GM19025 (cell line): ENCODE measurements at regions not wholly inside any gene's neighbourhood (a gene's known extent, or its start where the extent isn't known, plus 50 kb on each side); places are given as distances from the start of the nearest gene placed in this dataset.
"Not testable (repeated sequence)": the region's sequence is repeated elsewhere in the genome, so short reads cannot be mapped to it uniquely, and the experiment has no call there.

Experiments used
- ATAC-seq: cut with Tn5 transposase; IDR thresholded peaks from one replicate; pipeline ENCODE4 v1.9.1; 2021; ENCODE audit warnings: mild to moderate bottlenecking, low read depth, moderate library complexity; ENCODE audit not compliant: unreplicated experiment

- ATAC-seq, result no peak
Observed at GRCh38 chr5:98500811-98501210, 272.7 kb upstream of the RGMB start.

DNA sequence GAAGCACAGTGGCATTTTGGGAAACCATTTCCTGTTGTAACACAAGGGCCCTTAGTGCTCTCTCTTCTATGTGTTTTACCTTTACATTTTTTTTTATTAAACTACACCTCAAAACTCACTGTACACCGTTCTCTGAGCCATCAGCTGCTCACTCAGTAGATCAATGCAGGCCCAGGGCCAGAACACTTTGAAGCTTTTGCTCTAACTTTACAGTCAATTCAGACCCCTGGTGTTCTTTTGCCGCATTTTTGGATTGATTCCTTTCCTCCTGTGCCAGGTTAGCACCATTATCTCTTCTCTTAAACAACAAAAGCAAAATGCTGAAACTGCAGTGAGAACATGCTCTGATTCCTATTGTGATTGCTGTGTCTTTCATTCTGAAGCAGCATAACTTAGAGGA is 269.8 kb upstream of the RGMB start:
- ATAC-seq, result no peak

GRCh38 chr5:98504505-98504904 is 269.0 kb upstream of the RGMB start:
- no peak for ATAC-seq

- no peak for ATAC-seq
Observed at GRCh38 chr5:98510143-98510985, 263.1 kb upstream of the RGMB start.

DNA sequence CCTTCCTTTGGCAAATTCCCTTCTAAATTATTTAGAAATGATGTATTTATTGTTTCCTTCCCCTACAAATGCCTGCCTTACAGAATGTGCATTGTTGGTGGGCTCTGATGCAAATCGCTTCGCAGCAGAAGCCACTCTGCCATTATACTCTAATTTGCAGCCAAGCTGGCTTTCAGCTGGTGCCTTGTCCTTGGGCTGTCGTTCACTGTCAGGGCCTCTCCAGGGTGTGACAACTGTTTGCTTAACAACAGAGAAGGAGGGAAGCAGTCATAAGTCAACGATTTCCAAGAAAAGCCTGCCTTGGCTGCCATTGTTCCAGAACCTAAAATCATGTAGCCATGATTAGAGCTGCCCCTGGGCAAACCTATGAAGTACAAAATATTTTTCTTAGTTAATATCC is 260.1 kb upstream of the RGMB start:
- no peak for ATAC-seq

- ATAC-seq, result no peak
Observed at GRCh38 chr5:98514215-98514614, 259.2 kb upstream of the RGMB start.

- ATAC-seq, result no peak
Observed at GRCh38 chr5:98516701-98517100, 256.8 kb upstream of the RGMB start.

- ATAC-seq, result no peak
Observed at GRCh38 chr5:98517560-98518366, 255.7 kb upstream of the RGMB start.

- ATAC-seq, result no peak
Observed at GRCh38 chr5:98518754-98519153, 254.7 kb upstream of the RGMB start.

GRCh38 chr5:98519571-98519970 is 253.9 kb upstream of the RGMB start:
- no peak for ATAC-seq

- ATAC-seq, result no peak
Observed at GRCh38 chr5:98521821-98522220, 251.6 kb upstream of the RGMB start.

DNA sequence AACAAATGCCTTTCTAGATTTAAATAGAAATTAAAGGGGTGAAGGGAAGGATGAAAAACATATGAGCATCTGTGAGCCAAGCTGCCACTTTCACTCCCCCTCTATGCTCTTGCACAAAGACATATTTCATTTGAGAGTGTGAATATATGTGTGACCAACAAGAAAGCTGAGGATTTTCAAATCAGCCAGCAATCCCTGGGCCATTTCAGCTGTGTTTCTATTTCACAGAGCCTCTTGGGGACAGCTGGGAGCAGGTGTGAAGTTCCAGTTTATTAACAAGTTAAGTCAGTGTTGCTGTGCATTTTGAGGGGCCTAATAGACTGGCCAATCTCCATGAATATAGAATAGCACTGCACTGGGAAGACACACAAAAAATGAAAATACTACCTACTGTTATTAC is 248.7 kb upstream of the RGMB start:
- no peak for ATAC-seq

DNA sequence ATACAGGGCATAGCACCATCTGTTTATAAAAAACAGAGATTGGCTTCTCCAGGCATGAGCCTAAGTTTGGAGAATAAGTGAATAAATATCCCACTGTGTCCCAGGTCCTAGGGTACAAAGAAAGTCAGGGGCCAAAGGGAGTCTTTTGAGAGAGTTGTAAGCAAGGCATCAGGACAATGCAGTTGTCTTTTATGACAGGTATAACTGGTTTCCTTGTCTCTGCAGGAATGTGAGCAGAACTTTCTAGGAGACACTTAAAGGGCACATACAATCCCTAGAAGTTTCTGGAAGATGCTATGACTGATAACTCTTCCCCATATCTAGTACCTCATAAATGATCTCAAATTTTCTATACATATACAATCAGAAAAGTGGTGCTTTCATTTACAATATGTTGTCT is 245.6 kb upstream of the RGMB start:
- no peak for ATAC-seq

DNA sequence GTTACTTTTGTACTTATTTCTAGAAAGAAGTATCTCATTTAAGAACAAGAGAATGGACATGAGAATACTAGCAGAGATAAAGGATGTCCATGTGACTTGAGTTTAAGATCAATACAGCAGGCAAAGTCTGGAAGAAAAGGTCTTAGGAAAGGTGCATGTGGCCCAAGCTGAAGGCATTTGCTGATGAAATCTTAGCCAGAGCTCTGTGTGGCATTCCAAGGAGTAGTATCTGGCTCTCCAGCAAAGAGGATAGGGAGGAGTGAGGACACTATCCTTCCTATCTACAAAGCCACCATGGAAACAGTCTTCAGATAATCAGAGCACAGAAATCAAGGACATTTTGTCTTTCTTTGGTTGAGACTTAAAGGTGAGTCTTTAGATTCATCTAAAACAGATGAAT is 244.1 kb upstream of the RGMB start:
- no peak for ATAC-seq

DNA sequence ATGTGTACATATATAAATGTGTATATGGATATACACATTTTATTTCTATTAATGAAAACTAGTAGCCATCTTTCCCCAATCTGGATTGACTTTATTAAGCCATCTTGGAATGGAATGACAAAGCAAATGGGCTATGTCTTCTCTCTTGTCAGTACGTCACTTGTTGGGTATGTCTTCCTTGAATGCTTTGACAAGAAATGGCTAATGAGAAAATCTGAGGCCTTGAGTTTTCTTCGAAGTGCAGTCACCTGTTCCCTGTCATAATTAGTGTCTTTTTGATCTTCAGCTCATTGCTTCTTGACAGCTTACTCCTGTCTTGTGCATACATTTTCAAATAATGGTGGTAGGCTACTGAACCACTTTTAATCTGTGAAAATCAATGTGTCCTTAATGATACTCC is 243.2 kb upstream of the RGMB start:
- ATAC-seq, result no peak

- ATAC-seq, result no peak
Observed at GRCh38 chr5:98535901-98536300, 237.6 kb upstream of the RGMB start.

GRCh38 chr5:98540056-98540455 is 233.4 kb upstream of the RGMB start:
- no peak for ATAC-seq

DNA sequence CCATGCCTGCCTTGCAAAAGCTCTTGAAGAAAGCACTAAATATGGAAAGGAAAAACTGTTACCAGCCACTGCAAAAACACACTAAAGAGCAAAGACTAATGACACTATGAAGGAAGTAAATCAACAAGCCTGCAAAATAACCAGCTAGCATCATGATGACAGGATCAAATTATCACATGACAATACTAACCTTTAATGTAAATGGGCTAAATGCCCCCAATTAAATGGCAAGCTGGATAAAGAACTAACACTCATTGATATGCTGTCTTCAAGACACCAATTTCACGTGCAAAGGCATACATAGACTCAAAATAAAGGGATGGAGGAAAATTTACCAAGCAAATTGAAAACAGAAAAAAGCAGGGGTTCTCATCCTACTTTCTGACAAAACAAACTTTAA is 231.8 kb upstream of the RGMB start:
- ATAC-seq, result no peak

GRCh38 chr5:98543490-98543889 is 230.0 kb upstream of the RGMB start:
- ATAC-seq, result no peak

DNA sequence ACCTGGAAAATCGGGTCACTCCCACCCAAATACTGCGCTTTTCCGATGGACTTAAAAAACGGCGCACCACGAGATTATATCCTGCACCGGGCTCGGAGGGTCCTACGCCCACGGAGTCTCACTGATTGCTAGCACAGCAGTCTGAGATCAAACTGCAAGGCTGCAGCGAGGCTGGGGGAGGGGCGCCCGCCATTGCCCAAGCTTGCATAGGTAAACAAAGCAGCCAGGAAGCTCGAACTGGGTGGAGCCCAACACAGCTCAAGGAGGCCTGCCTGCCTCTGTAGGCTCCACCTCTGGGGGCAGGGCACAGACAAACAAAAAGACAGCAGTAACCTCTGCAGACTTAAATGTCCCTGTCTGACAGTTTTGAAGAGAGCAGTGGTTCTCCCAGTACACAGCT is 226.5 kb upstream of the RGMB start:
- not testable (repeated sequence) for ATAC-seq

GRCh38 chr5:98556712-98557111 is 216.8 kb upstream of the RGMB start:
- no peak for ATAC-seq

DNA sequence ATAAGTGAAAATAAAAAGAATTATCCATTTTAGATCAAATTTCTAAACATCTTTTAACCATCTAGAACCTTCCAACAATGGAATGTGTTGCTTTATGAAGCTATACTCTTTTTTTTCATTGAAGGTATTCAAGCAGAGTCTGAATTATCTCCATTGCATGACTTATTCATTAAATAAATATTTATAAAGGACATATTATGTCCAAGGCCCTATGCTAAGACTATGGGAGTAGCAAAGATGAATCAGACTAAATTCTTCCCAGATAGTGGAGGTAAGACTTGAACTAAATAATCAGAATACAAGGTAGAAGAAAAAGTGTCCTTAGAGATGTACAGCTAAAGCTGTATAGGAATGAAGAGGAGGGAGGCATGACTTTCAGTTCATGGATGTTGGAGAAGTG is 215.5 kb upstream of the RGMB start:
- ATAC-seq, result no peak
